Stimulated activated CD4-positive, alpha-beta T cell treated with anti-CD3 and anti-CD28 coated beads, Interleukin-4, amount 100 ng/mL, for 48 hours (primary cell): ENCODE measurements at regions not wholly inside any gene's neighbourhood (a gene's known extent, or its start where the extent isn't known, plus 50 kb on each side); places are given as distances from the start of the nearest gene placed in this dataset.

Experiments used
- DNase-seq, 2 donors: peaks; one replicate each; pipeline ENCODE4 v3.0.0-alpha.2; 2020; ENCODE audit warnings: low read depth in 2 of 2

DNA sequence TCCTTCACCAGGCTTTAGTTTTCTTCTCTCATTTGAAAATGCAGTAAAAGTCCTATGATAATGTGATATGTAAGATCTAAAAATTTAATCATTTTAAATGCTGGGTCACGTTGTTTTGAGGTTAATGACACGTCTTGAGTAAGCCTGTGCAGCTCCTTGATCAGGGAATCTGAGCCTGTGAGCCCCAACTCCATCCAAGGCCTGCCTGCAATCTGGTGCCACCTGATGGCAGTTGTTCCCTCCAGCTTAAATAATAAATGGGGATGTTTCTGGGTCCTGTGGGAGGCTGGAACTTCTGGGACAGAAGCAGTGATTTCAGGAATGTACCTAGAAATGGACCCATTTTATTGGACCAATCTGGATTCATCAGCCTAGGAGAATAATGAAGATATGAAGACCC is 455.4 kb upstream of the ADGRL3 start:
- DNase-seq, result no peak

DNA sequence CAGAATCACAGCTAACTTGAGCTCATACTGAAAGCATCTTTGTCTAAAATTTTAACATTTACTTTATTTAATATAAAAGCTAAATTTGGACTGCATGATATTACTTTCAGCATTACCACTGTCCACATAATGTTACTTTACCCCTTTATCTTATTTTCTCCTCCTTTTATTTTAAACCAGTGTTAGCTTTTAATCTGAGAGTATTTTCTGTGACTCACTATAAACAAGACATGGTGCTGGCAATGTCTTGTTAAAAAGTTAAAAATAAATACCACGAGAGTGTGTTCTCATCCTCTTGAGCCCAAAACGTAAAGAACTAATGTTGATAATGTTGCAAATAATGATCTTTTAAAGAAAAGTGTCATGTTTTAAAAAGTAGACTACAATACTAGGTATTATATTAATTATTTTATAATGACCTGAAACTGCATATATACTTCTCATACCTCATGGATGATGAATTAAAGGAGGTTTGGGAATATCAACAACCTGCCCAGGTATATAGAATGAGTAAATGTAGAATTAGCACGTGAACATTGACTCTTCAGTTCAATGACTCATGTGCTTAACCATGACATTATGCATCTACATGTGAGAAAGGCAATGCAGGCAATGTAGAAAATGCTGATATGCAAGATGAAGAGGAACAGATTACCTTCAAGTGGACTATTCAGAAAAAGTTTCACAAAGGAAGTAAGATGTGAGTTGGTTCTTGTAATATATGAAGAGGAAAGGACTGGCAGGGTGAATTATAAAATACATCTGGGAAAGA is 454.1 kb upstream of the ADGRL3 start:
- DNase-seq, result no peak

DNA sequence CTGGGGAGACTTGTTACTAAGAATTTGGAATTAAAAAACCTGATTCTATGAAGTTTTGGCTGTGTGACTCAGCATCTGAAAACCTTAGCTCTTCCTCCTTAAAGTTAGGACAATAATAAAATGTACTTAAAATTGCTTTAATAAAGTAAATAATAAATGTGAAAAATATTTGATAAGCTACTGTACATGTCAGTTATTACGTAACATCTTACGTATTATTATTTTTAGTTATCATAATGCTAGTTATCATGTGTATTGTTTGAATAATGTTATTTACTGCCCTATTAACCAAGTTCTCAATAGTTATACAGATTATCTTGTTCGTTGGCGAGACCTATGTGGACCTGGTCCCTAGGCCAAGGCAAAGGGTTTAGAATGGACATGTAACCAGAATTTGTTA is 449.2 kb upstream of the ADGRL3 start:
- no peak for DNase-seq

DNA sequence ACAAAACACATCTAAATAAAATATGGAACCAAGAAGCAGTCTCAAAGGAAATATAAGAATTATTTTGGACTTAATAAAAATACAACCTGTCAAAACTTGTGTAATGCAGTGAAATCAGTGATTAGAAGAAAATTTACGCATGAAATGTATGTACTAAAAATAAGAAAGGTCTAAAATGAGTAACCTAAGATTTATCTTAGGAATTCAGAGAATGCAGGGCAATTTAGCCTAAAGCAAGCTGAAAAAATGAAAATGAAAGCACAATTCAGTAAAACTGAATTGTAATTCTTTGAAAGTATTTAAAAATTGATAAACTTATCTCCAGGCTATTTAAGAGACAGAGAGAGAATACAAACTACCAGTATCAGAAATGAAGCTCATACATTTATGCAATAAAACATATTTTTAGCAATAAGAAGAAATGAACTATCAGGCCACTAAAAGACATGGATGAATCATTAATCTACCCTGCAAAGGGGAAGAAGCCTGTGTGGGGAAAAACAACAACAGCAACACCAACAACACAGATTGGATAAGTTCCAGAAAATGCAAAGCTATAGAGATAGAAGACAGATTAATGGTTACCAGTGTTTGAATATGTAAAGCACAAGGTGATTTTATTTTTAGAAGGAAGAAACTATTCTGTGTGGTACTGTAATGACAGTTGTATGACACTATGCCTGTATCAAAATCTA is 442.0 kb upstream of the ADGRL3 start:
- no peak for DNase-seq

DNA sequence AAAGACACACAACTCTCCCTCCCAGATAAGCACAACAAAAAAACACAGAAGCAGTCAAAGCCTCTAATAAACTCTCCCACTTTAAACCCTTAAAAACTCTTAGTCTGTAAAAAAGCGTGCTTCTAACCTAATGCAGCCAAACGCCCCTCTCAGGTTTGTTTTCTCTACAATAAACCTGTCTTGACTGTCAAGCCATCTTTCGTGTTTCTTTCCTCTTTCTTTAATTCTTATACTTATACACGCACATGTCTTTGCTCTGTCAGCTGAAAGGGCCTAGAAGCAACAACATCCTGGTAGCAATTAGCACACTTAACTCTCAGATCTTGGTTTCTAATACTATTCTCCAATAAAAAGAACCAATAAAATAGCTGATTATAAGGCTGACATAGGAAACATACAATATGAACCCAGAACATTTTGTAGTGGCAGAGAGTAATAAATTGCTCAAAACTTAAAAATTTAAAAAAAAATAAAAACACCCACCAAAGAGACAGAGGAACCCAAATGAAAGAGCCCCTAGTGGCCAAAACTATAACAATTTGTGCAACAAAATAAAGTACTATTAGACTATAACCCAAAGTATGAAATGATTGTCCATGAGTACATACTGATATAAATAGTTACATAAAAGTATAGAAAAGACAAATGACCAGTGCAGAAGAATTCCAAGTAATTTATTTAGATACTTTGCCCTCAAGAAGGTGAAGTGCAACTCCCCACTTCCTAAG is 440.4 kb upstream of the ADGRL3 start:
- DNase-seq, result no peak

DNA sequence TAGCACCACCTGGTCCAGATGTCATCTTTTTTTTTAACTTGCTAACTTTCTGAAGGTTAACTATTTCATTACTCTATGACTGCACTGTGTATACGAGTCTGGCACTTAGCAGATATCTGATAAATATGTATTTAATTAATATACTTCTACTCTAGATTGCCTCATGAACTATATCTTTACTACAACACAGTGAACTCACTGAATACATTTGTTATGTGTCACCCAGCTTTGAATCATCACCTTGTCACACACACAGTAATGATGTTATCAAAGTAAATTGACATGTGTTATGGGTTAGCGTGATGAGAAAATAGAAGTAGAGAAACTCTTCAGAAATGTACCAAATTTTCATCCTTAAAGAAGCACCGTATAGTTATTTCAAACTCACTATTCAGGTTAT is 419.3 kb upstream of the ADGRL3 start:
- DNase-seq, result no peak

DNA sequence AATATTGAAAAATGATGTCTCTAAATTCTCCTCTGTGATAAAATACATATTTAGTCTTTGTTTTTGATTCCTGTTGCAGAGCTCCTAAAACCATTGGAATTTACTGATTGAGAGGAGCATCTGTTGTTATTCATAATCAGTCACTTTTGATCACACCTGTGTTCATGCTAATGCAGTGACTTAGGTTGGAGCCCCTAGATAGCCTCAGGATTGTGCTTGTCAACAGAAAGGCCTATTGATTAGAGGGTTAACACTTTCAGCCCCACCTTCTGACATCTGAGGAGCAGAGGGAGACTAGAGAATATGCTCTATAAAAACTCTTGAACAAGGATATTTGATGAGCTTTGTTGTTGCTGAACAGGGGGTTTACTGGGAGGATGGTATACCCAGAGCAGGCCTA is 409.5 kb upstream of the ADGRL3 start:
- DNase-seq, result no peak

DNA sequence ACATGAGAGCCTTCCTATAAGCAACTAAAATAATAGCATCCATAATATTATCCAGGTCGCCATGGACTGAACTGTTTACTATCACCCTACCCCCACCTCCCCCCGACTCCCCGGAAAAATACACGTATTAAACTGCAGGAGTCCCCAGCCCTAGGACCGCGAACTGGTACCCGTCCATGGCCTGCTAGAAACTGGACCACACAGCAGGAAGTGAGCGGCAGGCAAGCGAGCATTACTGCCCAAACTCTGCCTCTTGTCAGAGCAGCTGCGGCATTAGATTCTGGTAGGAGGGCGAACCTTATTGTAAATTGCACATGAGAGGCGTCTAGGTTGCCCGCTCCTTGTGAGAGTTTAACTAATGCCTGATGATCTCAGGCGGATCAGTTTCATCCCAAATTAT is 405.8 kb upstream of the ADGRL3 start:
- DNase-seq, result no peak

DNA sequence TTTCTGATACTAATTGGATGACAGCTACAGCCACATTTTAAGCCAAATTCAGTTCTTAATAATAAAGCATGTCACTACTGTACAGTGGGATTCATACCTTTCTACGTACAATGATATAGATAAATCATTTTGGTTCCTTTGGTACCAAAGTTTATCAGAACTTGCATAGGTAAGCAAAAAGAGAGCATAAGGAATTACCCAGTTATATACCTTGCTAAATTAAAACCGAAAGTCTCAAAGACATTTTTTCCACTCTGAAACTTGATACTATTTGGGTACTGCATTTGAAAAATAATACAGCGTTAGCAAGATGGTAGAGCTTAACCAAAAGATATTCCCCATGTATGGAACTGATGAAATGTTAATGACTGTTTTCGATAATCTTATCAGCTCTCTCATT is 400.9 kb upstream of the ADGRL3 start:
- DNase-seq, result no peak

DNA sequence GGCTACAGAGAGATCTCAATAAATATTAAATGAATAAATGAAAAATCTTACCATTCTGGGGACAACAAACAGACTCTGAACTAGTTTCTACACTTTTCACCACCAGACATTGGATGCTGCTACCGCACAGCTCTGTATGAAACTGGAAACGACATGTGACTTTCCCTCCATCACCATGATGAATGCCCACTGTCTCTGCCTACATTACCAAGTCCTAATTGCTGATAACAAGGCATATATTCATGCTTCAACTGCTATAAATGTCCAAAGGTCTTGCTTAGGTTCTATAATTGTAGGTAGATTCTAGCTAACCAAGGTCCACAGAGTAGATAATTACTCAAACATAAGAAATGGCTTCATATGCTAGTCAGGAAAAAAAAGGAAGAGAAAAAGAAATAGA is 399.4 kb upstream of the ADGRL3 start:
- no peak for DNase-seq

DNA sequence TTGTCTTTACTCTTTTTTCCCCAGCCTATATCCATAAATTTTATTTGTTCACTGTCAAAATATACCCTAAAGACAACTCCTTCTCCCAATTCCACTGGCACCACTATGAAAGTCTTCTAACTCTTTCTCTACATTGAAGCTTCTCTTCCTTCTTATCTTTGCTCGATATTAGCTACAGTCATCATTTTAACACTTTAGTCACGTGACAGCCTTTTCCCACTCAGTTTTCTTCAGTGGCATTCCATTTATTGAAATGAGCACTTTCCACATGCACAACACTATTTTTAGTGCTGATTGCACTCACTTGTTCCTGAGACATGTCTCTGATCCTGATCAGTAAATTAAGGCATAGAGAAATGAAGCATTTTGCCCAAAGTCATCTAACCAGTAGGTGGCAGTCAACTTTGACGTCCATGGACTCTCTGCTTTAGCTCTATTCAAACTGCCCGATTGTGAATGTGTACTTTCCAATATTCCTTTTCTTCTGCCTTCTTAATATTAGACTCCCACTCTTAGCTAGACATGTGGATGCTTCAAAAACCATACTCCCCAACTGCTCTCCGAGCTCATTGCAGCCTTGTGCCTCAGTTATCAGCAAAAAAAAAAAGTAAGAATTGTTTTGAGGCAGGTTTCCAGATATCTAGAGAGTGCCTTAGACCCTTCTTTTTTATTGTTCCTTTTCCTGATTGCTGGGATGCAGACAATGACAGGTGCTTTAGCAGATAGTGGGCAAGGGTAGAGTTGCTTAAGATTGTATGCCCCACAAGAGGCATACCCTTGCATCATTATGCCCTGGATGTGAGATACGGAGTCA is 394.4 kb upstream of the ADGRL3 start:
- DNase-seq, result no peak

DNA sequence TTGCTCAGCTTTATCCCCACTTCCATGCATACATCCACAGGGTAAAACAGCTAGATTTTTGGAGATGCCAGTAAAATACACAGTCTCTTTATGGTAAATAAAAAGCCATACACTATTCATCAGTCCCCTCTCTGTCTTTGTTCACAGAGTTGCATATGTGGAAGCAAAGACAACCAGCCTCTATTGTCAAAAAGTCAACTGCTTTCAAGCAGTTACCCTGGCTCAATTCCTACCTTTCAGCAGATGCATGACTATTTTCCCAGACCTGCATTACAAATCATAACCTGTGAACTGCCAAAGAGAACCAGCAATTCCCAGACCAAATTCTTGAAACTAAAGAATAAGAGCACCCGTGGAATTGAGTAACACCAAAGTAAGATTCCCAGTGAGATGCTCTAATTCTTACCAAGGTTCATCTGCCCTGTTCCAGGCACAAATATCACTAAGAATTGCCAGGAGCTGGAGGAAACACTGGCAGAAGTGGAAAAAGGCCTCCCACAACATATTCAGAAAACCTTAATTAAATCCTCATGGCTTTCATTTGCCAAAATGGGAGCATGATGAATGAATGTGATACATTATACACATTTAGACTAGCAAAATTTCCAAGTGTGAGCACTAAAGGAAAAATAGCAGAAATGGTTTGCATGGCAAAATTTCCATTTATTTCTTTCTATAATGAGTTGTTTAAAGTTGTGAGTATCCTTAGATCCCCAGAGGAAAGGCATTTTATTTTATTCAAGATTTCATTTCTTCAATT is 391.2 kb upstream of the ADGRL3 start:
- DNase-seq, result no peak

DNA sequence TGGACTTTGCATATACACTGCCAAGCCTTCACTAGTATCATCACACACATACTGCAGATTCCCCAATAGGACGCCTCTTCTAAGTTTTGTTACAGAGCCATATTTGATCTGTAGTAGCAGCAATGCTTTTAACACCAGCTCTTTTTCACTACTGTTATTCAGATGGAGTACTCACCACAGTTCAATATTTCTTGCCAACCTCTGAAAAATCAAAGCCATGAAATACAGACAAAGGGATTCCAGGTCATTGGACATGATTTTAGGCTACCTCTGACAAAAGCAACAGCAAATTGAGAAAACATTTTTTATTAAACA is 390.7 kb upstream of the ADGRL3 start:
- DNase-seq, result no peak

DNA sequence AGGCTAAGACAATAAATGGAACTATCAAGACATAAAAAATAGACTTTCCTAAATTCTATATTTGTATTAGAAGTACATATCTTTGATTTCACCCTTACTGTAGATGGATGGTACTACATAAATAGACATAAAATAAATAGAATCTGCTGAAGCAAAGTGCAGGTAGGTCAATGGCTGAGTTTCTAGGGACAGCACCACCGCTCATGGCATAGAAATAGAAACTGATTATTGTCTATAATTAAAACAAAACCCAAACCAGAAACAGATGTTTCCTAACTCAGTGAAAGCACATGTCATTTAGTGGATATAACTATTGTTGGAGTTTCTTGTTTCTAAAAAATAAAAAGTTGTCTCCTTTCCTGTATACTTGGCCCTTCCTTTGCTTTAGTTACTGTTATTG is 387.3 kb upstream of the ADGRL3 start:
- DNase-seq, result no peak

DNA sequence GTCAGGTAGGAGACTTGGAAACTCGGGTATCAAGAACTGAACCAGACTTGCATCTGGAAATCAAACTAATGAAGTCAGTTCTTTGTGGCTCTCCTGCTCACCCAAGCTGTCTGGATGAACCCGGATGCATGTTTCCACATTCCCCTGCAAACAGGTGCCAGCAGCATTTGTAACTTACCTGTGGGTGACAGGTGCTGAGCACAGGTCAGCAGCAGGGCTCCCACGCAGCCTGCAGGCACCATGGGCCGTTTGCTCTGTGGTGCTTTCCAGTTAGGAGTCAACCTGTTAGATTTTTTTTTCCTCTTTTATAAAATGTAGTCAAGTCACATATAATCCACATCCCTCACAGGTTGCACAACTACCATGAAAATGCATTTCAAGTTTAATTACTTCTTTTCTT is 385.6 kb upstream of the ADGRL3 start:
- no peak for DNase-seq

DNA sequence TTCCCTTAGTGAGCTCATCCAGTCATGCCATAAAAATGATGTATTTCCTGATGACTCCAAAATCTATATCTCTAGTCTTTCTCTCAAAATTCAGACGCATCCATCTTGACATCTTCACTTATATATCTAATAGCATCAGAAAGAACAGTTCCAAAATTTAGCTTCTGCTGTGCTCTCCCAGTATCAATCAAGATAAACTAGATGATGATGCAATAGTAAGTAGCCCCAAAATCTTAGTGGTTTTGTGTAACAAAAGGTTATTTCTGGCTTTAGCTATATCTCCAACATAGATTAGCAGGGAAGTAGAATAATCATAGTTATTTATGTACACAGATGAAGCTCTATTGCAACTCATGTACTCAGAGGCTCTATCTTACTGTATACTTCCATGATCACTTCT is 382.5 kb upstream of the ADGRL3 start:
- DNase-seq, result no peak

DNA sequence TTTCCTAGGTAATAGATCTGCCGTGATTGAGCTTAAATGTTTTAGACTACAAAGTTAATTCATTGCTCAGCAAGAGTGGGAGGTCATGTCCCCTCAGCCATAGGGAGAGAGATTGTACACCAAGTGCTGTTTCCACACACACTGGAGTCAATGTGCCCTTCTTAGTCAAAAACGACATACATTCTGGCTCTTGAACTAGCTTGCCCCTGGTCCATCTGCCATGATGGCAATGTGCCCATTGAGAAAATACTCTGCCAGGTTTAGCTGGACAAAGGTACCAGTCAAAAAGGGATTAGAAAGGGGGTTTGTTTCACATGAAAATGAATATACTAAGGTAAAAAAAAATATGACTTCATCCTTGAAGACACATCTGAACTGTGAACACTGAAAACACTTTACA is 377.1 kb upstream of the ADGRL3 start:
- no peak for DNase-seq

DNA sequence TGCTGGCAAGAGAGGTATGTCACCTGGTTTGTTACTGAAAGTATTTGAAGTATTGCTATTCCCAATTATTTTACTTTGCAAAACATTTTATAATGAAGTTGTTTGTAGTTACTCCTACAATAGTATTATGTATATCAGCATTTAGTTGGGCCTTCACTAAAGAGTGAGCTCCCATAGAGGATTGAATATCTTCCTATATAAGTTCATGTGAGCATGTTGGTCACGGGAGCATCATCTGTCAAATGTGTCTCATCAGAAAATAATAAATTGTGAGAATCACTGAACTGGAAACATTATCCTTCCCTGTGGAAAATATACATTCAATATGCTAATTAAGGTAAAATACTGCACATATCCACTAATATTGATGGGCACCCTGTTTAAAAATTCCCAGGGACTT is 360.1 kb upstream of the ADGRL3 start:
- no peak for DNase-seq

DNA sequence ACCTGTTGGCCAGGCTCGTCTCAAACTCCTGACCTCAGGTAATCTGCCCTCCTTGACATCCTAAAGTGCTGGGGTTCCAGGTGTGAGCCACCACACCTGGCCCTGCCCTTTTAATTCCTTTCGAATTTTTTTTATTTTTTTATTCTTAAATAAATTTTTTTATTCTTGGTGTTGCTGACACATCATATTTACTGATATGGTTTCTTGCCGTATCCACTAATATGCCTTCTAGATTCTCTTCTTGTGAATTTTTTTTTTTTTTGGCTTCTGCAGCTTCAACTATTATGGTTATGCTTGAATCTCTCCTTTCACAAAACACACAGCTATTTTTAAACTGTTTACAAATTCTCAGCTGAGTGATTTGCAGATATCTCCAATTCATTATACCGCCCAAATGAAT is 353.4 kb upstream of the ADGRL3 start:
- no peak for DNase-seq

DNA sequence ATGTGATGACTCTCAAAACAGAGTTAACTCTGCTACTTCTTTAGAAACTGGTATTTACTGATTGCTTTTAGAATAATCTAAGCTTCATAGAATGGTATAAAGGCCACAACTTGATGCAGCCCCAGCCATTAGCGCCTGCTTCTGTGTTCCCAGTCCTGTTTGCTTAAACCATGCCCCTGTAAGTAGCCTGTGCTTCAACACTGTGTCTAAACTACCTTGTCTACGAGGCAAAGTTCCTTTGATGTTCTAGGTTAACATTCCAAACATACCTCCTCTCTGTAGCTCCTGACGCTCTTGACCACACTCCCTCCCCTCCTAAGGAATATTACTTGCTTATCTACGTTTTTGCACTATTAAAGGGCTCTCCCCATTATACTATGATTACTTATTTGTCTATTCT is 352.5 kb upstream of the ADGRL3 start:
- no peak for DNase-seq

DNA sequence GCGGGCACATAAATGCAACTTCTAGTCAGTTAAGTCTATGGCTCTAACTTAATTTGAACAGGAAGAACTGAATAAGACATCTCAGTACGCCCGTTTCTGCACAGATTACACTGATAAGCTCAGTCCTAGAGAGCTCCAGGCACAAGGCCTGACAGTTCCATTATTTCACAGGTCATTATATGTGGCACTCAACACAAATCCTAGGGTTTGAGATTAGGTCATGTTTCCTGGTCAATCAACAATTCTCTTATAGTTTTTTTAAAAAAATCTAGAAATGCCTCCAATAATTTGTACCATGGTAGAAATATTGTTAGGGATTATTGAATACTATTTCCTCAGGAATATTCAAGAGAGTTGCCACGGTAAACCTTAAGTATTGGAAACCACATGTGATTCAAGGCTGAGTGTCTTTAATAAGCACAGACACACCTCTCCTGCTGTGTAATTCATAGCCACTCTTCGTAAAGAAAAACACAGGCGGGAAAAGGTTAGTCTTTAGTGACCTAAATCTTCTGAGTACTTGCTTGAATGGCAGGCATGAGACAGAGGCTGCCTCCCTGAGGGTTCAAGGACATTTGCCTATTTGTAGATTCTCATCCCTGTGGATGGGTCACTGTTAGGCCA is 342.9 kb upstream of the ADGRL3 start:
- DNase-seq, result no peak
